ENCODE measurements at regions not wholly inside any gene's neighbourhood (a gene's known extent, or its start where the extent isn't known, plus 50 kb on each side); places are given as distances from the start of the nearest gene placed in this dataset.

DNA sequence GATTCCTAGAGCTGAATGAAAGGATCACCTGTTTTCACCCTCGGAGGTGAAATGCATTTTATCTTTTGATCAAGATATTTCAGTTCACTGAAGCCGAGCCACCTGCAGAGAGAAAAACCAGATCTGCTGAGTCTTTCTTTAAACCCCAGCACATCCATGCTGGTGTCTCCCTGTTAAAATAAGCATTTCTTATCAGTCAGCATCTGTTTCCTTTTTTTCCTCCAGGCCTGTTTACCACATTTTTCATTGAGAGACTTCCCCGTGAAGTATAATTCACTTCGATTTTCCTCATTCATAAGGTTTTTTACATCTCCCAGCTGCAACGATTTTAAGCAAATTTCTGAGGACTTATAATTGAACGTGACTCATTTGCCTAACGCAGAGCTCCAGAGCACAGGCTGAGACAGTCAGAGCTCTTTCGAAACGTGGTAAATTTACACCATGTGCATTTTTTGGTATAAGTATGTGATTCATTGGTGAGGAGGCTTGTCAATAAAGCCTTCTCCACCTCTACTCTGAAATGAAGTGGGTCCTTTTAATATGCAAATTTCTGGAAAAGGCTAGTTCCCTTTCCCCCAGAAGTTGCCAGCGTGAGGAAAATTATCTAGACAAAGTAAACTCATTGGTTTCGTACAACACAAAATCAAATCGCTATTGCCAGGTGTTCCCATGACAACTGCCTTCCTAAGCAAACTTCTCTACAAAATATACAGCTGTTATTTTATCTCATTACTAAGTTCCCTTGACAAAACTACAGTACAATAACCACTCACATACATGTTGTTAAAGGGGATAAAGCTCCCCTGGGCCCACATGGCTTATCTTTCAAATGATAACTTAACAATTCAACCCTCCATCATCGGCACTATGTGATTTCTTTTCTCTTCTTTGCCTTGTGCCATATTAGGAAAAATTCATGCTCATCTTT, 374.8 kb upstream of the AKR1E2 start:
- Histone ChIP-seq H3K27ac (no peak overlapping the region), H3K36me3 (no peaks in the 10 kb centered on the region), H3K9me3 (no peaks in the 10 kb centered on the region), H3K27me3 (no peaks in the 10 kb centered on the region), H3K4me1 (no peaks in the 10 kb centered on the region), H3K4me3 (no peak overlapping the region)
- TF ChIP-seq POLR2A (IDR thresholded peaks at IDR 0.05) (no peak), CTCF (IDR thresholded peaks at IDR 0.05 in 4 of 5, conservative IDR thresholded peaks at IDR 0.05 in 1 of 5) (no peak)
- intact Hi-C loops (cut with DNase I; ENCODE audit: low total_unique reads) (no loop called here), in situ Hi-C loops (cut with MboI; ENCODE audit: low sequenced_read_pairs in 4 of 4) (loop anchor here in 1 of 4 donors (25.0 kb wide), 1 partner anchor 111 kb away; no protein-coding TSS in a partner anchor)
- no peak for ATAC-seq
- no peak for DNase-seq

- no peak for ATAC-seq
- H3K27me3 ChIP-seq, result no peaks in the 10 kb centered on the region
- no peaks in the 10 kb centered on the region for H3K36me3 ChIP-seq
These were observed 375.8 kb upstream of the AKR1E2 start for GRCh38 chr10:4450169-4450568.

GRCh38 chr10:4448030-4448429, 378.0 kb upstream of the AKR1E2 start:
- ATAC-seq, result no peak
- in situ Hi-C loops (cut with MboI; ENCODE audit: low sequenced_read_pairs in 4 of 4), result no loop called here

More at GRCh38 chr10:4450169-4450568, 375.8 kb upstream of the AKR1E2 start:
- H3K27ac ChIP-seq, result no peak overlapping the region
- H3K4me1 ChIP-seq, result no peaks in the 10 kb centered on the region
- no peak for TF ChIP-seq CTCF (IDR thresholded peaks at IDR 0.05 in 4 of 5, conservative IDR thresholded peaks at IDR 0.05 in 1 of 5)
- TF ChIP-seq POLR2A (IDR thresholded peaks at IDR 0.05), result no peak
- in situ Hi-C loops (cut with MboI; ENCODE audit: low sequenced_read_pairs in 4 of 4), result loop anchor here in 1 of 4 donors (25.0 kb wide), 1 partner anchor 112 kb away; no protein-coding TSS in a partner anchor
- no peak overlapping the region for H3K4me3 ChIP-seq
- no peak for DNase-seq
- H3K9me3 ChIP-seq, result no peaks in the 10 kb centered on the region
- intact Hi-C loops (cut with DNase I; ENCODE audit: low total_unique reads), result no loop called here

GRCh38 chr10:4443419-4443818, 382.6 kb upstream of the AKR1E2 start:
- in situ Hi-C loops (cut with MboI; ENCODE audit: low sequenced_read_pairs in 4 of 4), result no loop called here
- Histone ChIP-seq H3K27me3 (no peaks in the 10 kb centered on the region), H3K9me3 (no peaks in the 10 kb centered on the region), H3K4me1 (no peaks in the 10 kb centered on the region), H3K27ac (no peak overlapping the region), H3K4me3 (no peak overlapping the region), H3K36me3 (no peaks in the 10 kb centered on the region)
- TF ChIP-seq CTCF (IDR thresholded peaks at IDR 0.05 in 4 of 5, conservative IDR thresholded peaks at IDR 0.05 in 1 of 5) (no peak), POLR2A (IDR thresholded peaks at IDR 0.05) (no peak)
- intact Hi-C loops (cut with DNase I; ENCODE audit: low total_unique reads), result no loop called here
- no peak for ATAC-seq
- no peak for DNase-seq

More at GRCh38 chr10:4448030-4448429, 378.0 kb upstream of the AKR1E2 start:
- intact Hi-C loops (cut with DNase I; ENCODE audit: low total_unique reads), result no loop called here
- TF ChIP-seq CTCF (IDR thresholded peaks at IDR 0.05 in 4 of 5, conservative IDR thresholded peaks at IDR 0.05 in 1 of 5), result no peak
- TF ChIP-seq POLR2A (IDR thresholded peaks at IDR 0.05), result no peak
- H3K4me1 ChIP-seq, result no peaks in the 10 kb centered on the region
- no peak overlapping the region for H3K4me3 ChIP-seq
- H3K9me3 ChIP-seq, result no peaks in the 10 kb centered on the region
- no peaks in the 10 kb centered on the region for H3K27me3 ChIP-seq
- H3K27ac ChIP-seq, result no peak overlapping the region
- DNase-seq, result no peak
- H3K36me3 ChIP-seq, result no peaks in the 10 kb centered on the region
